ENCODE measurements at regions not wholly inside any gene's neighbourhood (a gene's known extent, or its start where the extent isn't known, plus 50 kb on each side); places are given as distances from the start of the nearest gene placed in this dataset.

- Histone ChIP-seq H3K9ac (ENCODE audit: low read length) (no peak overlapping the region), H3K4me3 (ENCODE audit: low read length) (no peak overlapping the region), H3K27me3 (ENCODE audit: control insufficient read depth, insufficient read depth, low read length) (no peaks in the 10 kb centered on the region), H3K27ac (ENCODE audit: low read length) (no peak overlapping the region), H3K36me3 (ENCODE audit: control insufficient read depth, low read depth, low read length) (no peaks in the 10 kb centered on the region), H3K9me3 (ENCODE audit: control insufficient read depth, low read depth, low read length) (no peaks in the 10 kb centered on the region), H3K4me1 (ENCODE audit: control insufficient read depth, low read depth, low read length) (peaks cover 29% of the 10 kb centered on the region)
These were observed 97.2 kb upstream of the PODXL start for GRCh38 chr7:131653418-131654248.

- no peaks in the 10 kb centered on the region for H3K36me3 ChIP-seq (ENCODE audit: control insufficient read depth, low read depth, low read length)
- no peak overlapping the region for H3K27ac ChIP-seq (ENCODE audit: low read length)
- H3K4me1 ChIP-seq (ENCODE audit: control insufficient read depth, low read depth, low read length): peaks cover 35% of the 10 kb centered on the region
- H3K4me3 ChIP-seq (ENCODE audit: low read length): no peak overlapping the region
- H3K9ac ChIP-seq (ENCODE audit: low read length): no peak overlapping the region
- H3K27me3 ChIP-seq (ENCODE audit: control insufficient read depth, insufficient read depth, low read length): no peaks in the 10 kb centered on the region
- H3K9me3 ChIP-seq (ENCODE audit: control insufficient read depth, low read depth, low read length): no peaks in the 10 kb centered on the region
These were observed 96.5 kb upstream of the PODXL start for GRCh38 chr7:131652934-131653333.

GRCh38 chr7:131652194-131652593 lies 95.8 kb upstream of the PODXL start:
- peaks cover 35% of the 10 kb centered on the region for H3K4me1 ChIP-seq (ENCODE audit: control insufficient read depth, low read depth, low read length)

GRCh38 chr7:131649879-131650278 lies 93.5 kb upstream of the PODXL start:
- Histone ChIP-seq H3K4me1 (ENCODE audit: control insufficient read depth, low read depth, low read length) (peaks cover 23% of the 10 kb centered on the region), H3K27ac (ENCODE audit: low read length) (no peak overlapping the region), H3K4me3 (ENCODE audit: low read length) (no peak overlapping the region), H3K9ac (ENCODE audit: low read length) (no peak overlapping the region), H3K27me3 (ENCODE audit: control insufficient read depth, insufficient read depth, low read length) (no peaks in the 10 kb centered on the region), H3K9me3 (ENCODE audit: control insufficient read depth, low read depth, low read length) (no peaks in the 10 kb centered on the region), H3K36me3 (ENCODE audit: control insufficient read depth, low read depth, low read length) (no peaks in the 10 kb centered on the region)

More at GRCh38 chr7:131652194-131652593, 95.8 kb upstream of the PODXL start:
- Histone ChIP-seq H3K9ac (ENCODE audit: low read length) (no peak overlapping the region), H3K27me3 (ENCODE audit: control insufficient read depth, insufficient read depth, low read length) (no peaks in the 10 kb centered on the region), H3K27ac (ENCODE audit: low read length) (no peak overlapping the region), H3K9me3 (ENCODE audit: control insufficient read depth, low read depth, low read length) (no peaks in the 10 kb centered on the region), H3K4me3 (ENCODE audit: low read length) (no peak overlapping the region), H3K36me3 (ENCODE audit: control insufficient read depth, low read depth, low read length) (no peaks in the 10 kb centered on the region)

- H3K4me1 ChIP-seq (ENCODE audit: control insufficient read depth, low read depth, low read length): peaks cover 22% of the 10 kb centered on the region
- H3K9ac ChIP-seq (ENCODE audit: low read length): no peak overlapping the region
- no peak overlapping the region for H3K4me3 ChIP-seq (ENCODE audit: low read length)
- H3K27me3 ChIP-seq (ENCODE audit: control insufficient read depth, insufficient read depth, low read length): no peaks in the 10 kb centered on the region
- H3K27ac ChIP-seq (ENCODE audit: low read length): no peak overlapping the region
- no peaks in the 10 kb centered on the region for H3K36me3 ChIP-seq (ENCODE audit: control insufficient read depth, low read depth, low read length)
- H3K9me3 ChIP-seq (ENCODE audit: control insufficient read depth, low read depth, low read length): no peaks in the 10 kb centered on the region
These were observed 92.6 kb upstream of the PODXL start for GRCh38 chr7:131649003-131649541.

GRCh38 chr7:131648491-131648890 lies 92.1 kb upstream of the PODXL start:
- H3K36me3 ChIP-seq (ENCODE audit: control insufficient read depth, low read depth, low read length): no peaks in the 10 kb centered on the region
- no peaks in the 10 kb centered on the region for H3K9me3 ChIP-seq (ENCODE audit: control insufficient read depth, low read depth, low read length)
- peaks cover 22% of the 10 kb centered on the region for H3K4me1 ChIP-seq (ENCODE audit: control insufficient read depth, low read depth, low read length)
- H3K27ac ChIP-seq (ENCODE audit: low read length): no peak overlapping the region
- no peaks in the 10 kb centered on the region for H3K27me3 ChIP-seq (ENCODE audit: control insufficient read depth, insufficient read depth, low read length)
- H3K9ac ChIP-seq (ENCODE audit: low read length): no peak overlapping the region
- H3K4me3 ChIP-seq (ENCODE audit: low read length): no peak overlapping the region

GRCh38 chr7:131646203-131646602 lies 89.8 kb upstream of the PODXL start:
- H3K4me3 ChIP-seq (ENCODE audit: low read length): no peak overlapping the region
- H3K9me3 ChIP-seq (ENCODE audit: control insufficient read depth, low read depth, low read length): no peaks in the 10 kb centered on the region
- peaks cover 16% of the 10 kb centered on the region for H3K4me1 ChIP-seq (ENCODE audit: control insufficient read depth, low read depth, low read length)
- no peaks in the 10 kb centered on the region for H3K36me3 ChIP-seq (ENCODE audit: control insufficient read depth, low read depth, low read length)
- H3K9ac ChIP-seq (ENCODE audit: low read length): no peak overlapping the region
- H3K27ac ChIP-seq (ENCODE audit: low read length): no peak overlapping the region
- H3K27me3 ChIP-seq (ENCODE audit: control insufficient read depth, insufficient read depth, low read length): no peaks in the 10 kb centered on the region

- no peaks in the 10 kb centered on the region for H3K27me3 ChIP-seq (ENCODE audit: control insufficient read depth, insufficient read depth, low read length)
- no peaks in the 10 kb centered on the region for H3K36me3 ChIP-seq (ENCODE audit: control insufficient read depth, low read depth, low read length)
- H3K4me3 ChIP-seq (ENCODE audit: low read length): no peak overlapping the region
- no peak overlapping the region for H3K27ac ChIP-seq (ENCODE audit: low read length)
- H3K9ac ChIP-seq (ENCODE audit: low read length): no peak overlapping the region
- H3K9me3 ChIP-seq (ENCODE audit: control insufficient read depth, low read depth, low read length): no peaks in the 10 kb centered on the region
- peaks cover 10% of the 10 kb centered on the region for H3K4me1 ChIP-seq (ENCODE audit: control insufficient read depth, low read depth, low read length)
These were observed 86.0 kb upstream of the PODXL start for GRCh38 chr7:131642429-131642828.

GRCh38 chr7:131640686-131641085 lies 84.3 kb upstream of the PODXL start:
- no peak overlapping the region for H3K9ac ChIP-seq (ENCODE audit: low read length)
- H3K27ac ChIP-seq (ENCODE audit: low read length): no peak overlapping the region
- no peaks in the 10 kb centered on the region for H3K9me3 ChIP-seq (ENCODE audit: control insufficient read depth, low read depth, low read length)
- no peak overlapping the region for H3K4me3 ChIP-seq (ENCODE audit: low read length)
- no peaks in the 10 kb centered on the region for H3K27me3 ChIP-seq (ENCODE audit: control insufficient read depth, insufficient read depth, low read length)
- peaks cover 10% of the 10 kb centered on the region for H3K4me1 ChIP-seq (ENCODE audit: control insufficient read depth, low read depth, low read length)
- H3K36me3 ChIP-seq (ENCODE audit: control insufficient read depth, low read depth, low read length): no peaks in the 10 kb centered on the region

- peaks cover 10% of the 10 kb centered on the region for H3K4me1 ChIP-seq (ENCODE audit: control insufficient read depth, low read depth, low read length)
- no peak overlapping the region for H3K4me3 ChIP-seq (ENCODE audit: low read length)
- no peaks in the 10 kb centered on the region for H3K9me3 ChIP-seq (ENCODE audit: control insufficient read depth, low read depth, low read length)
- no peaks in the 10 kb centered on the region for H3K27me3 ChIP-seq (ENCODE audit: control insufficient read depth, insufficient read depth, low read length)
- no peaks in the 10 kb centered on the region for H3K36me3 ChIP-seq (ENCODE audit: control insufficient read depth, low read depth, low read length)
- no peak overlapping the region for H3K27ac ChIP-seq (ENCODE audit: low read length)
- H3K9ac ChIP-seq (ENCODE audit: low read length): no peak overlapping the region
These were observed 82.4 kb upstream of the PODXL start for GRCh38 chr7:131638641-131639430.

GRCh38 chr7:131637859-131638258 lies 81.4 kb upstream of the PODXL start:
- Histone ChIP-seq H3K4me1 (ENCODE audit: control insufficient read depth, low read depth, low read length) (peaks cover 13% of the 10 kb centered on the region), H3K27ac (ENCODE audit: low read length) (no peak overlapping the region), H3K9me3 (ENCODE audit: control insufficient read depth, low read depth, low read length) (no peaks in the 10 kb centered on the region), H3K36me3 (ENCODE audit: control insufficient read depth, low read depth, low read length) (no peaks in the 10 kb centered on the region), H3K27me3 (ENCODE audit: control insufficient read depth, insufficient read depth, low read length) (no peaks in the 10 kb centered on the region), H3K9ac (ENCODE audit: low read length) (no peak overlapping the region), H3K4me3 (ENCODE audit: low read length) (no peak overlapping the region)
